ENCODE measurements at regions not wholly inside any gene's neighbourhood (a gene's known extent, or its start where the extent isn't known, plus 50 kb on each side); places are given as distances from the start of the nearest gene placed in this dataset.

- CTCF ChIA-PET, result no interaction called here
- TF ChIP-seq, protein P1, sequence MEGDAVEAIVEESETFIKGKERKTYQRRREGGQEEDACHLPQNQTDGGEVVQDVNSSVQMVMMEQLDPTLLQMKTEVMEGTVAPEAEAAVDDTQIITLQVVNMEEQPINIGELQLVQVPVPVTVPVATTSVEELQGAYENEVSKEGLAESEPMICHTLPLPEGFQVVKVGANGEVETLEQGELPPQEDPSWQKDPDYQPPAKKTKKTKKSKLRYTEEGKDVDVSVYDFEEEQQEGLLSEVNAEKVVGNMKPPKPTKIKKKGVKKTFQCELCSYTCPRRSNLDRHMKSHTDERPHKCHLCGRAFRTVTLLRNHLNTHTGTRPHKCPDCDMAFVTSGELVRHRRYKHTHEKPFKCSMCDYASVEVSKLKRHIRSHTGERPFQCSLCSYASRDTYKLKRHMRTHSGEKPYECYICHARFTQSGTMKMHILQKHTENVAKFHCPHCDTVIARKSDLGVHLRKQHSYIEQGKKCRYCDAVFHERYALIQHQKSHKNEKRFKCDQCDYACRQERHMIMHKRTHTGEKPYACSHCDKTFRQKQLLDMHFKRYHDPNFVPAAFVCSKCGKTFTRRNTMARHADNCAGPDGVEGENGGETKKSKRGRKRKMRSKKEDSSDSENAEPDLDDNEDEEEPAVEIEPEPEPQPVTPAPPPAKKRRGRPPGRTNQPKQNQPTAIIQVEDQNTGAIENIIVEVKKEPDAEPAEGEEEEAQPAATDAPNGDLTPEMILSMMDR (IDR thresholded peaks at IDR 0.05), result no peak
- no peaks in the 10 kb centered on the region for H3K9me3 Mint-ChIP-seq
- intact Hi-C loops (cut with micrococcal nuclease), result no loop called here
- no peaks in the 10 kb centered on the region for H3K27me3 Mint-ChIP-seq
- POLR2A ChIA-PET, result no interaction called here
- no peaks in the 10 kb centered on the region for H3K36me3 Mint-ChIP-seq (ENCODE audit: low read depth)
- no peak overlapping the region for H3K27ac Mint-ChIP-seq
- H3K4me1 Mint-ChIP-seq (ENCODE audit: low read depth), result no peaks in the 10 kb centered on the region
- H3K4me3 Mint-ChIP-seq, result no peak overlapping the region
- DNase-seq (no peak), ATAC-seq (no peak)
Measured at GRCh38 chr2:225156853-225157451, 114.7 kb upstream of the DOCK10 start.

GRCh38 chr2:225140723-225141122 lies 98.5 kb upstream of the DOCK10 start:
- POLR2A ChIA-PET, result no interaction called here
- Mint-ChIP-seq H3K4me1 (ENCODE audit: low read depth) (no peaks in the 10 kb centered on the region), H3K27me3 (no peaks in the 10 kb centered on the region), H3K27ac (no peak overlapping the region), H3K9me3 (peaks cover 7% of the 10 kb centered on the region), H3K4me3 (no peak overlapping the region), H3K36me3 (ENCODE audit: low read depth) (no peaks in the 10 kb centered on the region)
- DNase-seq (no peak), ATAC-seq (no peak)
- intact Hi-C loops (cut with micrococcal nuclease), result no loop called here
- CTCF ChIA-PET, result no interaction called here
- TF ChIP-seq, protein P1 (IDR thresholded peaks at IDR 0.05), result no peak

DNA sequence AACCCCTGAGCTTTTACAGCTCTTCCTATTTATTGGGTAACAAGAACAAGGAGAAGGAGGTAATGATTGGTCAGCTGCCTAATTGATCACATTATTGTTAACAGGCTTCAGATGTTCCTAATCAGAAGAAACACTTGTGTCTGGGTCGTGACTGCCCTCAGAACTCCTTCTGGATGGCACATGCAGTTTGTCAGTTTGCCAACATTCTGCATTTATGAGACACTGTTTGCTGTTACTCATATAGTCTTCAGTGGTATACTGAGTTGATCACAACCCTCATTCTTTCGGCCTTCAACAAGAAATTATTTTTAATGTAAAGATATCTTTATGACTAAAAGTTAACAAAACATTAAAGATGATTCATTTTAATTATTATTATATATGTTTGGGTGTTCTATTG lies 95.7 kb upstream of the DOCK10 start:
- no peaks in the 10 kb centered on the region for H3K27me3 Mint-ChIP-seq
- no peak for DNase-seq
- H3K27ac Mint-ChIP-seq, result no peak overlapping the region
- H3K9me3 Mint-ChIP-seq, result peaks cover 5% of the 10 kb centered on the region
- H3K4me1 Mint-ChIP-seq (ENCODE audit: low read depth), result no peaks in the 10 kb centered on the region
- ATAC-seq, result no peak
- TF ChIP-seq, protein P1 (IDR thresholded peaks at IDR 0.05), result no peak
- ChIA-PET CTCF (interaction anchor here (0.6 kb wide), 1 partner anchor 29 kb away, joined by 3 read pairs; no protein-coding TSS in a partner anchor), POLR2A (no interaction called here)
- no peaks in the 10 kb centered on the region for H3K36me3 Mint-ChIP-seq (ENCODE audit: low read depth)
- intact Hi-C loops (cut with micrococcal nuclease), result no loop called here
- H3K4me3 Mint-ChIP-seq, result no peak overlapping the region

- Mint-ChIP-seq H3K36me3 (ENCODE audit: low read depth) (no peaks in the 10 kb centered on the region), H3K27ac (no peak overlapping the region), H3K27me3 (no peaks in the 10 kb centered on the region), H3K4me1 (ENCODE audit: low read depth) (no peaks in the 10 kb centered on the region), H3K4me3 (no peak overlapping the region), H3K9me3 (peaks cover 3% of the 10 kb centered on the region)
- TF ChIP-seq, protein P1 (IDR thresholded peaks at IDR 0.05), result no peak
- CTCF ChIA-PET, result no interaction called here
- DNase-seq, result no peak
- intact Hi-C loops (cut with micrococcal nuclease), result no loop called here
- ATAC-seq, result no peak
- POLR2A ChIA-PET, result no interaction called here
Measured at GRCh38 chr2:225136552-225136951, 94.3 kb upstream of the DOCK10 start.

DNA sequence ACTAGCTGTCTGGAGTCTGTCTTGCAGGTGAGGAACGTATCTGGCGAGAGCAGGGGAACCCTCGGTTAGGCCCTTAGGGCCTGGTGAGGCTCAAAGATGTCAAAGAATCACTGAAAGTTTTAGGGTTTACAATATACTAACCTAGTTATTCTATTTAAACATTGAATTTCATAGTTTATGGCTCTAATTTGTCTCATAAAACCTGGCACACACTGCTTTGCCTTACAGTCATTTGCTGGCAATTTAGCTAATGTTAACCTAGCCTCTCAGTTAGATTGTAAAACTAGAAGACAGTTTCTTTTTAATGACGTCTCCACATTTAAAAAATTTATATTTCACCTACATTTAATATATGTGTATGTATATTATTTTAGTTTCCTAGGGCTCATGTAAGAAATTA lies 89.6 kb upstream of the DOCK10 start:
- Mint-ChIP-seq H3K4me3 (no peak overlapping the region), H3K27me3 (no peaks in the 10 kb centered on the region), H3K36me3 (ENCODE audit: low read depth) (no peaks in the 10 kb centered on the region), H3K27ac (no peak overlapping the region), H3K9me3 (peaks cover 2% of the 10 kb centered on the region), H3K4me1 (ENCODE audit: low read depth) (no peaks in the 10 kb centered on the region)
- intact Hi-C loops (cut with micrococcal nuclease), result no loop called here
- ChIA-PET CTCF (interaction anchor here (1.2 kb wide), 1 partner anchor 10 kb away, joined by 4 read pairs; no protein-coding TSS in a partner anchor), POLR2A (no interaction called here)
- ATAC-seq, result no peak
- DNase-seq, result no peak
- TF ChIP-seq, protein P1 (IDR thresholded peaks at IDR 0.05), result no peak

Data from activated CD8-positive, alpha-beta T cell treated with anti-CD3 and anti-CD28 coated beads for 36 hours (primary cell).